ENCODE measurements at regions not wholly inside any gene's neighbourhood (a gene's known extent, or its start where the extent isn't known, plus 50 kb on each side); places are given as distances from the start of the nearest gene placed in this dataset.

GRCh38 chr6:155883334-155883731 is 427.7 kb upstream of the NOX3 start:
- TF ChIP-seq, protein P1, sequence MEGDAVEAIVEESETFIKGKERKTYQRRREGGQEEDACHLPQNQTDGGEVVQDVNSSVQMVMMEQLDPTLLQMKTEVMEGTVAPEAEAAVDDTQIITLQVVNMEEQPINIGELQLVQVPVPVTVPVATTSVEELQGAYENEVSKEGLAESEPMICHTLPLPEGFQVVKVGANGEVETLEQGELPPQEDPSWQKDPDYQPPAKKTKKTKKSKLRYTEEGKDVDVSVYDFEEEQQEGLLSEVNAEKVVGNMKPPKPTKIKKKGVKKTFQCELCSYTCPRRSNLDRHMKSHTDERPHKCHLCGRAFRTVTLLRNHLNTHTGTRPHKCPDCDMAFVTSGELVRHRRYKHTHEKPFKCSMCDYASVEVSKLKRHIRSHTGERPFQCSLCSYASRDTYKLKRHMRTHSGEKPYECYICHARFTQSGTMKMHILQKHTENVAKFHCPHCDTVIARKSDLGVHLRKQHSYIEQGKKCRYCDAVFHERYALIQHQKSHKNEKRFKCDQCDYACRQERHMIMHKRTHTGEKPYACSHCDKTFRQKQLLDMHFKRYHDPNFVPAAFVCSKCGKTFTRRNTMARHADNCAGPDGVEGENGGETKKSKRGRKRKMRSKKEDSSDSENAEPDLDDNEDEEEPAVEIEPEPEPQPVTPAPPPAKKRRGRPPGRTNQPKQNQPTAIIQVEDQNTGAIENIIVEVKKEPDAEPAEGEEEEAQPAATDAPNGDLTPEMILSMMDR (conservative IDR thresholded peaks at IDR 0.05; ENCODE audit: low read depth in 2 of 2): no peak
- TF ChIP-seq, protein P2, sequence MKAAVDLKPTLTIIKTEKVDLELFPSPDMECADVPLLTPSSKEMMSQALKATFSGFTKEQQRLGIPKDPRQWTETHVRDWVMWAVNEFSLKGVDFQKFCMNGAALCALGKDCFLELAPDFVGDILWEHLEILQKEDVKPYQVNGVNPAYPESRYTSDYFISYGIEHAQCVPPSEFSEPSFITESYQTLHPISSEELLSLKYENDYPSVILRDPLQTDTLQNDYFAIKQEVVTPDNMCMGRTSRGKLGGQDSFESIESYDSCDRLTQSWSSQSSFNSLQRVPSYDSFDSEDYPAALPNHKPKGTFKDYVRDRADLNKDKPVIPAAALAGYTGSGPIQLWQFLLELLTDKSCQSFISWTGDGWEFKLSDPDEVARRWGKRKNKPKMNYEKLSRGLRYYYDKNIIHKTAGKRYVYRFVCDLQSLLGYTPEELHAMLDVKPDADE (IDR thresholded peaks at IDR 0.05): no peak
- no peak for TF ChIP-seq EZH2phosphoT487 (IDR thresholded peaks at IDR 0.05; ENCODE audit: unreplicated experiment)
- TF ChIP-seq, protein P3, sequence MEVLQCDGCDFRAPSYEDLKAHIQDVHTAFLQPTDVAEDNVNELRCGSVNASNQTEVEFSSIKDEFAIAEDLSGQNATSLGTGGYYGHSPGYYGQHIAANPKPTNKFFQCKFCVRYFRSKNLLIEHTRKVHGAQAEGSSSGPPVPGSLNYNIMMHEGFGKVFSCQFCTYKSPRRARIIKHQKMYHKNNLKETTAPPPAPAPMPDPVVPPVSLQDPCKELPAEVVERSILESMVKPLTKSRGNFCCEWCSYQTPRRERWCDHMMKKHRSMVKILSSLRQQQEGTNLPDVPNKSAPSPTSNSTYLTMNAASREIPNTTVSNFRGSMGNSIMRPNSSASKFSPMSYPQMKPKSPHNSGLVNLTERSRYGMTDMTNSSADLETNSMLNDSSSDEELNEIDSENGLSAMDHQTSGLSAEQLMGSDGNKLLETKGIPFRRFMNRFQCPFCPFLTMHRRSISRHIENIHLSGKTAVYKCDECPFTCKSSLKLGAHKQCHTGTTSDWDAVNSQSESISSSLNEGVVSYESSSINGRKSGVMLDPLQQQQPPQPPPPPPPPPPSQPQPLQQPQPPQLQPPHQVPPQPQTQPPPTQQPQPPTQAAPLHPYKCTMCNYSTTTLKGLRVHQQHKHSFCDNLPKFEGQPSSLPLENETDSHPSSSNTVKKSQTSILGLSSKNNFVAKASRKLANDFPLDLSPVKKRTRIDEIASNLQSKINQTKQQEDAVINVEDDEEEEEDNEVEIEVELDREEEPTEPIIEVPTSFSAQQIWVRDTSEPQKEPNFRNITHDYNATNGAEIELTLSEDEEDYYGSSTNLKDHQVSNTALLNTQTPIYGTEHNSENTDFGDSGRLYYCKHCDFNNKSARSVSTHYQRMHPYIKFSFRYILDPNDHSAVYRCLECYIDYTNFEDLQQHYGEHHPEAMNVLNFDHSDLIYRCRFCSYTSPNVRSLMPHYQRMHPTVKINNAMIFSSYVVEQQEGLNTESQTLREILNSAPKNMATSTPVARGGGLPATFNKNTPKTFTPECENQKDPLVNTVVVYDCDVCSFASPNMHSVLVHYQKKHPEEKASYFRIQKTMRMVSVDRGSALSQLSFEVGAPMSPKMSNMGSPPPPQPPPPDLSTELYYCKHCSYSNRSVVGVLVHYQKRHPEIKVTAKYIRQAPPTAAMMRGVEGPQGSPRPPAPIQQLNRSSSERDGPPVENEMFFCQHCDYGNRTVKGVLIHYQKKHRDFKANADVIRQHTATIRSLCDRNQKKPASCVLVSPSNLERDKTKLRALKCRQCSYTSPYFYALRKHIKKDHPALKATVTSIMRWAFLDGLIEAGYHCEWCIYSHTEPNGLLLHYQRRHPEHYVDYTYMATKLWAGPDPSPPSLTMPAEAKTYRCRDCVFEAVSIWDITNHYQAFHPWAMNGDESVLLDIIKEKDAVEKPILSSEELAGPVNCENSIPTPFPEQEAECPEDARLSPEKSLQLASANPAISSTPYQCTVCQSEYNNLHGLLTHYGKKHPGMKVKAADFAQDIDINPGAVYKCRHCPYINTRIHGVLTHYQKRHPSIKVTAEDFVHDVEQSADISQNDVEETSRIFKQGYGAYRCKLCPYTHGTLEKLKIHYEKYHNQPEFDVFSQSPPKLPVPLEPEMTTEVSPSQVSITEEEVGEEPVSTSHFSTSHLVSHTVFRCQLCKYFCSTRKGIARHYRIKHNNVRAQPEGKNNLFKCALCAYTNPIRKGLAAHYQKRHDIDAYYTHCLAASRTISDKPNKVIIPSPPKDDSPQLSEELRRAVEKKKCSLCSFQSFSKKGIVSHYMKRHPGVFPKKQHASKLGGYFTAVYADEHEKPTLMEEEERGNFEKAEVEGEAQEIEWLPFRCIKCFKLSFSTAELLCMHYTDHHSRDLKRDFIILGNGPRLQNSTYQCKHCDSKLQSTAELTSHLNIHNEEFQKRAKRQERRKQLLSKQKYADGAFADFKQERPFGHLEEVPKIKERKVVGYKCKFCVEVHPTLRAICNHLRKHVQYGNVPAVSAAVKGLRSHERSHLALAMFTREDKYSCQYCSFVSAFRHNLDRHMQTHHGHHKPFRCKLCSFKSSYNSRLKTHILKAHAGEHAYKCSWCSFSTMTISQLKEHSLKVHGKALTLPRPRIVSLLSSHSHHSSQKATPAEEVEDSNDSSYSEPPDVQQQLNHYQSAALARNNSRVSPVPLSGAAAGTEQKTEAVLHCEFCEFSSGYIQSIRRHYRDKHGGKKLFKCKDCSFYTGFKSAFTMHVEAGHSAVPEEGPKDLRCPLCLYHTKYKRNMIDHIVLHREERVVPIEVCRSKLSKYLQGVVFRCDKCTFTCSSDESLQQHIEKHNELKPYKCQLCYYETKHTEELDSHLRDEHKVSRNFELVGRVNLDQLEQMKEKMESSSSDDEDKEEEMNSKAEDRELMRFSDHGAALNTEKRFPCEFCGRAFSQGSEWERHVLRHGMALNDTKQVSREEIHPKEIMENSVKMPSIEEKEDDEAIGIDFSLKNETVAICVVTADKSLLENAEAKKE (CRISPR knock-in tag; IDR thresholded peaks at IDR 0.05): no peak
- no peak for TF ChIP-seq JUNB (IDR thresholded peaks at IDR 0.05; ENCODE audit: unreplicated experiment)
- TF ChIP-seq EZH2 (IDR thresholded peaks at IDR 0.05; ENCODE audit: low read depth, unreplicated experiment): no peak
- TF ChIP-seq, protein P4, sequence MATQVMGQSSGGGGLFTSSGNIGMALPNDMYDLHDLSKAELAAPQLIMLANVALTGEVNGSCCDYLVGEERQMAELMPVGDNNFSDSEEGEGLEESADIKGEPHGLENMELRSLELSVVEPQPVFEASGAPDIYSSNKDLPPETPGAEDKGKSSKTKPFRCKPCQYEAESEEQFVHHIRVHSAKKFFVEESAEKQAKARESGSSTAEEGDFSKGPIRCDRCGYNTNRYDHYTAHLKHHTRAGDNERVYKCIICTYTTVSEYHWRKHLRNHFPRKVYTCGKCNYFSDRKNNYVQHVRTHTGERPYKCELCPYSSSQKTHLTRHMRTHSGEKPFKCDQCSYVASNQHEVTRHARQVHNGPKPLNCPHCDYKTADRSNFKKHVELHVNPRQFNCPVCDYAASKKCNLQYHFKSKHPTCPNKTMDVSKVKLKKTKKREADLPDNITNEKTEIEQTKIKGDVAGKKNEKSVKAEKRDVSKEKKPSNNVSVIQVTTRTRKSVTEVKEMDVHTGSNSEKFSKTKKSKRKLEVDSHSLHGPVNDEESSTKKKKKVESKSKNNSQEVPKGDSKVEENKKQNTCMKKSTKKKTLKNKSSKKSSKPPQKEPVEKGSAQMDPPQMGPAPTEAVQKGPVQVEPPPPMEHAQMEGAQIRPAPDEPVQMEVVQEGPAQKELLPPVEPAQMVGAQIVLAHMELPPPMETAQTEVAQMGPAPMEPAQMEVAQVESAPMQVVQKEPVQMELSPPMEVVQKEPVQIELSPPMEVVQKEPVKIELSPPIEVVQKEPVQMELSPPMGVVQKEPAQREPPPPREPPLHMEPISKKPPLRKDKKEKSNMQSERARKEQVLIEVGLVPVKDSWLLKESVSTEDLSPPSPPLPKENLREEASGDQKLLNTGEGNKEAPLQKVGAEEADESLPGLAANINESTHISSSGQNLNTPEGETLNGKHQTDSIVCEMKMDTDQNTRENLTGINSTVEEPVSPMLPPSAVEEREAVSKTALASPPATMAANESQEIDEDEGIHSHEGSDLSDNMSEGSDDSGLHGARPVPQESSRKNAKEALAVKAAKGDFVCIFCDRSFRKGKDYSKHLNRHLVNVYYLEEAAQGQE (IDR thresholded peaks at IDR 0.05; ENCODE audit: unreplicated experiment): no peak

Measured in GM23338 (cell line).